ENCODE measurements at regions not wholly inside any gene's neighbourhood (a gene's known extent, or its start where the extent isn't known, plus 50 kb on each side); places are given as distances from the start of the nearest gene placed in this dataset.

DNA sequence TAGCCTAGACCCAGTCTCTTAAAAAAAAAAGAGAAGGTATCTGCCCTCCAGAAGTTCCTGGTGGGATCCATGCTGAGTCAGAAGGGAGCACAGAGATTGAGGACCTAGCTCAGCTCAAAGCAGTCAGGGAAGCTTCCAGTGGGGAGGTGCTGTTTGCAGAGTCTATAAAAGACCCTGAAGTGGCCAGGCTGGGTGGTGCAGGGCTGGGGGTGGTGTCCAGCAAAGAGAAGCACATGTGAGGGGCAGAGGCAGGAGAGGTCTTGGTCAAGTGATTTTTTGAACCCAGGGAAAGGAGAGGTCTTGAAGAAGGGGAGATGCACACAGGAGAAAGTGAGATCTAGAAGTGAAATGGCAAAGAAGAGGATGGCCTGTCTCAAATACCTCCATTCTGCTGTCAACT, 130.4 kb upstream of the PODXL start:
- H3K9me1 ChIP-seq (replicated peaks; ENCODE audit: control insufficient read depth, extremely low read depth, insufficient read depth, low read length): no peaks in the 10 kb centered on the region
- H3K79me2 ChIP-seq (ENCODE audit: control insufficient read depth, insufficient read depth, low read length): no peaks in the 10 kb centered on the region
- ChIA-PET POLR2A (no interaction called here), CTCF (interaction anchor here (1.0 kb wide), 1 partner anchor 27 kb away, joined by 3 read pairs; no protein-coding TSS in a partner anchor)
- H3K9me3 ChIP-seq (replicated peaks; ENCODE audit: control insufficient read depth, insufficient read depth, low read length): no peaks in the 10 kb centered on the region
- no TSS peak for BruUV-seq (replicated peaks)
- no peak for TF ChIP-seq FOS (IDR thresholded peaks at IDR 0.05; ENCODE audit: borderline replicate concordance, insufficient read depth, low read length)
- TF ChIP-seq GATA2 (IDR thresholded peaks at IDR 0.05; ENCODE audit: insufficient read depth, insufficient read length, low read depth, low read length): no peak
- TF ChIP-seq MYC (IDR thresholded peaks at IDR 0.05; ENCODE audit: low read depth, low read length): no peak
- no peak for TF ChIP-seq JUN (IDR thresholded peaks at IDR 0.05; ENCODE audit: borderline replicate concordance, insufficient read depth, insufficient read length, low read depth)
- no peak for TF ChIP-seq POLR2AphosphoS5 (IDR thresholded peaks at IDR 0.05; ENCODE audit: insufficient read depth, low read depth, low read length)
- no peak for TF ChIP-seq MAX (IDR thresholded peaks at IDR 0.05; ENCODE audit: insufficient read depth, insufficient read length)
- no peak for TF ChIP-seq CTCF (IDR thresholded peaks at IDR 0.05; ENCODE audit: extremely low read depth in 1 of 2, insufficient read depth in 1 of 2, low read depth in 1 of 2, low read length in 2 of 2)
- no peak for TF ChIP-seq EZH2 (IDR thresholded peaks at IDR 0.05; ENCODE audit: borderline replicate concordance, low read depth, low read length, severe bottlenecking)
- no peak for TF ChIP-seq POLR2A (IDR thresholded peaks at IDR 0.05; ENCODE audit: low read depth, low read length)
- no peaks in the 10 kb centered on the region for H3K27me3 ChIP-seq (ENCODE audit: control insufficient read depth in 2 of 2, insufficient read depth in 2 of 2, low read length in 2 of 2)
- H3K36me3 ChIP-seq (ENCODE audit: control insufficient read depth in 2 of 2, extremely low read depth in 1 of 2, insufficient read depth in 2 of 2, low read length in 2 of 2): no peaks in the 10 kb centered on the region
- no peak overlapping the region for H3K4me3 ChIP-seq (replicated peaks in 1 of 3; ENCODE audit: insufficient read depth in 1 of 3, low read depth in 1 of 3, low read length in 3 of 3)
- H2AFZ ChIP-seq (ENCODE audit: low read depth, low read length): no peak overlapping the region
- FAIRE-seq: no peak
- intact Hi-C loops (cut with micrococcal nuclease) (no loop called here), dilution Hi-C loops (cut with MboI; ENCODE audit: extremely low pct_ligation_motif_present, low sequenced_read_pairs) (no loop called here)
- no peak for DNase-seq (ENCODE audit: low read depth, low spot score)
- no peak overlapping the region for H3K4me2 ChIP-seq (ENCODE audit: insufficient read depth, low read length)
- no peaks in the 10 kb centered on the region for H4K20me1 ChIP-seq (replicated peaks; ENCODE audit: control insufficient read depth, extremely low read depth, insufficient read depth, low read length)
- no peaks in the 10 kb centered on the region for H3K4me1 ChIP-seq (ENCODE audit: control insufficient read depth, extremely low read depth, insufficient read depth, low read length)
- no peak overlapping the region for H3K9ac ChIP-seq (replicated peaks; ENCODE audit: extremely low read depth, insufficient read depth, low read length)
- H3K27ac ChIP-seq (ENCODE audit: insufficient read depth, low read depth, low read length): no peak overlapping the region
